DND-41 (cell line): ENCODE measurements at regions not wholly inside any gene's neighbourhood (a gene's known extent, or its start where the extent isn't known, plus 50 kb on each side); places are given as distances from the start of the nearest gene placed in this dataset.

Experiments used
- ATAC-seq: fragments of 200-7000 bp; cut with Tn5 transposase; 3 replicates; pipeline ENCODE4 v1.9.1; 2021; ENCODE audit warnings: low read depth; ENCODE audit not compliant: insufficient read depth
- DNase-seq: peaks from one replicate; pipeline ENCODE4 v3.0.0-alpha.2; 2020
- H2AFZ ChIP-seq: 2 replicates; pipeline ENCODE4 v1.6.0; 2012; ENCODE audit warnings: low read depth, low read length
- H3K27ac ChIP-seq: 2 replicates; pipeline ENCODE4 v1.5.1; 2012; ENCODE audit warnings: low read length, inconsistent platforms
- H3K27me3 ChIP-seq: fragments of 200-600 bp; sonication (generic); 2 replicates; pipeline ENCODE4 v1.6.0; 2012; ENCODE audit warnings: low read length, mild to moderate bottlenecking, inconsistent platforms; ENCODE audit not compliant: insufficient read depth, poor library complexity
- H3K36me3 ChIP-seq: 2 replicates; pipeline ENCODE4 v1.5.1; 2012; ENCODE audit warnings: low read length, inconsistent platforms; ENCODE audit not compliant: insufficient read depth
- H3K4me1 ChIP-seq: 2 replicates; pipeline ENCODE4 v1.5.1; 2012; ENCODE audit warnings: mild to moderate bottlenecking, low read length; ENCODE audit not compliant: insufficient read depth
- H3K4me2 ChIP-seq: 2 replicates; pipeline ENCODE4 v1.6.0; 2012; ENCODE audit warnings: mild to moderate bottlenecking, moderate library complexity, low read length, inconsistent platforms; ENCODE audit not compliant: insufficient read depth
- H3K4me3 ChIP-seq, 2 experiments: fragments of 200-600 bp in 1 of 2; shearing (Covaris generic) in 1 of 2; 2 replicates each; pipeline ENCODE4 v1.5.1; 2012 to 2016; ENCODE audit warnings: inconsistent platforms in 2 of 2, low read length in 2 of 2, mild to moderate bottlenecking in 2 of 2, low read depth in 1 of 2, moderate library complexity in 1 of 2
- H3K79me2 ChIP-seq: 2 replicates; pipeline ENCODE4 v1.6.0; 2012; ENCODE audit warnings: low read length, inconsistent platforms; ENCODE audit not compliant: insufficient read depth
- H3K9ac ChIP-seq: 2 replicates; pipeline ENCODE4 v1.6.0; 2012; ENCODE audit warnings: low read depth, mild to moderate bottlenecking, inconsistent platforms, low read length, moderate library complexity
- H3K9me3 ChIP-seq: 2 replicates; pipeline ENCODE4 v1.5.1; 2012; ENCODE audit warnings: low read length, moderate library complexity, mild to moderate bottlenecking, inconsistent platforms; ENCODE audit not compliant: insufficient read depth, severe bottlenecking
- H4K20me1 ChIP-seq: 2 replicates; pipeline ENCODE4 v1.6.0; 2012; ENCODE audit warnings: low read length; ENCODE audit not compliant: insufficient read depth
- EZH2 ChIP-seq: IDR thresholded peaks from 3 replicates; pipeline ENCODE4 v1.6.1; 2012; ENCODE audit warnings: borderline replicate concordance, low read depth, mild to moderate bottlenecking, moderate library complexity, low read length, inconsistent platforms; ENCODE audit not compliant: severe bottlenecking
- TF ChIP-seq, protein P1 (sequence below): IDR thresholded peaks from 2 replicates; pipeline ENCODE4 v1.5.1; 2012; ENCODE audit warnings: borderline replicate concordance, low read length, moderate library complexity, mild to moderate bottlenecking; ENCODE audit not compliant: poor library complexity, severe bottlenecking; ENCODE audit errors: extremely low read depth

DNA sequence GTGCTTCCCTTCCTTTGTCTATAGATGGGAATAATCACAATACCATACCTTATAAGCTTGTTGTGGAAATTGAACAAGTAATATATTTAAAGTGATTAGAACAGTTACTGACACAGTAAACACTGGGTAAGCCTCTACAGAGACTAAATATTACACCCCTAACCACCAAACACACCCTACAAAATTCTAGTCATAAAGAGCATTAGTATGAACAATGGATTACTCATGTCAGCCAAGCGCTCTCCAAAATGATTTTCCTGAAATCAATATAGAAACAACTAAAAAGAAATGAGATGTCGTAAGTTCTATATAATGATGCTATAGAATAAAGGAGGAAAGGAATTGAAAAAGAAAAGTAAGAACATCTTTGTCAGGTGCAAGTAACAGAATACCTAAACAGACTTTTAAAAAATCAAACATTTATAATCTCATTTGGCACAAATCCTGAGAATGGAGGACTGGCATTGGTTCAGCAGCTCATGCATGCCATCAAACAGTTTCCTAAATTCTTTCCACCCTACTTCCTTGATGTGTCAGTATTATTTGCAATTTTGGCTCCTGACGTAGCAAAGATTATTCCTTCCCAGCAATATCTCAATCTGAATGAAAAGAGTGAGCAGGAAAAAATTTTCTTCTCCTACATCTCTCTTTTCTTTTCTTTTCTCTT, 118.0 kb downstream of the SINHCAF start:
- Histone ChIP-seq H3K4me2 (no peak overlapping the region), H3K27me3 (peaks cover 8% of the 10 kb centered on the region), H3K9me3 (no peaks in the 10 kb centered on the region), H3K9ac (no peak overlapping the region), H4K20me1 (no peaks in the 10 kb centered on the region), H3K36me3 (no peaks in the 10 kb centered on the region), H3K4me1 (no peaks in the 10 kb centered on the region), H3K27ac (no peak overlapping the region), H3K79me2 (no peaks in the 10 kb centered on the region), H2AFZ (no peak overlapping the region), H3K4me3 (no peak overlapping the region)
- ATAC-seq (no peak), DNase-seq (no peak)
- TF ChIP-seq EZH2 = no peak
- TF ChIP-seq, protein P1, sequence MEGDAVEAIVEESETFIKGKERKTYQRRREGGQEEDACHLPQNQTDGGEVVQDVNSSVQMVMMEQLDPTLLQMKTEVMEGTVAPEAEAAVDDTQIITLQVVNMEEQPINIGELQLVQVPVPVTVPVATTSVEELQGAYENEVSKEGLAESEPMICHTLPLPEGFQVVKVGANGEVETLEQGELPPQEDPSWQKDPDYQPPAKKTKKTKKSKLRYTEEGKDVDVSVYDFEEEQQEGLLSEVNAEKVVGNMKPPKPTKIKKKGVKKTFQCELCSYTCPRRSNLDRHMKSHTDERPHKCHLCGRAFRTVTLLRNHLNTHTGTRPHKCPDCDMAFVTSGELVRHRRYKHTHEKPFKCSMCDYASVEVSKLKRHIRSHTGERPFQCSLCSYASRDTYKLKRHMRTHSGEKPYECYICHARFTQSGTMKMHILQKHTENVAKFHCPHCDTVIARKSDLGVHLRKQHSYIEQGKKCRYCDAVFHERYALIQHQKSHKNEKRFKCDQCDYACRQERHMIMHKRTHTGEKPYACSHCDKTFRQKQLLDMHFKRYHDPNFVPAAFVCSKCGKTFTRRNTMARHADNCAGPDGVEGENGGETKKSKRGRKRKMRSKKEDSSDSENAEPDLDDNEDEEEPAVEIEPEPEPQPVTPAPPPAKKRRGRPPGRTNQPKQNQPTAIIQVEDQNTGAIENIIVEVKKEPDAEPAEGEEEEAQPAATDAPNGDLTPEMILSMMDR = no peak

DNA sequence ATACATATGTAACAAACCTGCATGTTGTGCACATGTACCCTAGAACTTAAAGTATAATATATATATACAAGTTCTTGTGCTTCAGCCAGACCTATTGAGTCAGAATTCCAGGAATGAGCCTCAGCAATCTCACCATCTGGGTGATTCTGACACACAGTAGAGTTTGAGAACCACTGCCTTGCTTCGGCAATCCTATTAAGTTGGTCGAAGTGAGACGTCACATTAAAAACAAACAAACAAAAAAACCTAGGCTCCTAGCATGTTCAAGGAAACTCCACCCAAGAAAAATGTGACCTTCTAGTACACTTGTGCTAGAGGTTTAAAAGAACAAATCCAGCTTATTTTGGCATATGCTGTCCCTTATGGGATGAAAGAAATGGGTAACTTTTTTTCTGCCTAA, 115.8 kb downstream of the SINHCAF start:
- TF ChIP-seq, protein P1 = no peak
- TF ChIP-seq EZH2 = no peak
- no peak overlapping the region for H3K4me3 ChIP-seq
- H3K9ac ChIP-seq = no peak overlapping the region
- H2AFZ ChIP-seq = no peak overlapping the region
- H3K36me3 ChIP-seq = no peaks in the 10 kb centered on the region
- H3K27ac ChIP-seq = no peak overlapping the region
- peaks cover 5% of the 10 kb centered on the region for H3K27me3 ChIP-seq
- H3K79me2 ChIP-seq = no peaks in the 10 kb centered on the region
- DNase-seq (no peak), ATAC-seq (no peak)
- H4K20me1 ChIP-seq = no peaks in the 10 kb centered on the region
- no peaks in the 10 kb centered on the region for H3K9me3 ChIP-seq
- H3K4me2 ChIP-seq = no peak overlapping the region
- H3K4me1 ChIP-seq = no peaks in the 10 kb centered on the region

DNA sequence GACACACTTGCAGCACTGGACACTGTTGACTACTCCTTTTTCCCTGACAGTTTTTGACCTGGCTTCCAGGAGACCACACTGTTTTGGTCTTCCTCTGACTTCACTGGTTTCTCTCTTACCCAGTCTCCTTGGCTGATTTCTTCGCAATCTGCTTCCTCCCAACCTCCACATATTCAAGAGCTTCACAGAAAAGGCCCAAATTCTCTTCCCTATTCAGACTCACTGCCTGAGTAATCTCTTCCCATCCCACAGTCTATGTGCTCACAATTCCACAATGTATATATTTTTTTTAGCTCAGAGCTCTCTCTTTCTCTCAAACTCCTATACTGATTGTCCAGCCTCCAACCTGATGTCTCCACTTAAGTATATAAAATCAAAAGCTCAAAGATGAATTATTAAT, 115.4 kb downstream of the SINHCAF start:
- H2AFZ ChIP-seq = no peak overlapping the region
- TF ChIP-seq, protein P1 = no peak
- no peak for TF ChIP-seq EZH2
- peaks cover 5% of the 10 kb centered on the region for H3K27me3 ChIP-seq
- no peaks in the 10 kb centered on the region for H3K9me3 ChIP-seq
- ATAC-seq (no peak), DNase-seq (no peak)
- H3K4me3 ChIP-seq = no peak overlapping the region
- H3K36me3 ChIP-seq = no peaks in the 10 kb centered on the region
- no peaks in the 10 kb centered on the region for H4K20me1 ChIP-seq
- H3K27ac ChIP-seq = no peak overlapping the region
- no peaks in the 10 kb centered on the region for H3K4me1 ChIP-seq
- no peak overlapping the region for H3K4me2 ChIP-seq
- H3K9ac ChIP-seq = no peak overlapping the region
- no peaks in the 10 kb centered on the region for H3K79me2 ChIP-seq
